Ascending aorta (tissue), 2 donors: ENCODE measurements at regions not wholly inside any gene's neighbourhood (a gene's known extent, or its start where the extent isn't known, plus 50 kb on each side); places are given as distances from the start of the nearest gene placed in this dataset.
A peak's percentile ranks its signal among the peaks of the same experiment; 100 is the strongest.

Experiments
- DNase-seq, 2 donors: peaks; one replicate each; pipeline ENCODE4 v3.0.0-alpha.2; 2019; ENCODE audit warnings: low spot score in 2 of 2
- H3K27ac ChIP-seq, 2 donors: fragments of 200-600 bp; sonication (generic); one replicate each; pipeline ENCODE4 v1.5.1; 2016 to 2017; ENCODE audit warnings: mild to moderate bottlenecking in 1 of 2
- H3K27me3 ChIP-seq: fragments of 200-600 bp; sonication (generic); one replicate; pipeline ENCODE4 v1.5.1; 2017
- H3K36me3 ChIP-seq, 2 donors: fragments of 200-600 bp; sonication (generic); one replicate each; pipeline ENCODE4 v1.5.1; 2016
- H3K4me1 ChIP-seq, 2 donors: fragments of 200-600 bp; sonication (generic); one replicate each; pipeline ENCODE4 v1.5.1; 2016 to 2017; ENCODE audit warnings: mild to moderate bottlenecking in 1 of 2
- H3K4me3 ChIP-seq, 2 donors: fragments of 200-600 bp; sonication (generic); one replicate each; pipeline ENCODE4 v1.5.1; 2016 to 2017; ENCODE audit warnings: mild to moderate bottlenecking in 1 of 2
- H3K9me3 ChIP-seq, 2 donors: fragments of 200-600 bp; sonication (generic); one replicate each; pipeline ENCODE4 v1.5.1; 2016
- intact Hi-C: fragments of 100-400 bp; cut with DNase I; formaldehyde crosslinking; loops from one replicate; pipeline ENCODE4 v1.15.1; 2023
- TF ChIP-seq, protein P1 (sequence below), 3 experiments: fragments of 200-600 bp in 2 of 3; fragments of 450-650 bp in 1 of 3; sonication (generic) in 2 of 3; IDR thresholded peaks; one replicate each; pipeline ENCODE4 v1.5.1; 2016 to 2019; ENCODE audit warnings: antibody characterized with exemption in 3 of 3, mild to moderate bottlenecking in 1 of 3, moderate library complexity in 1 of 3

DNA sequence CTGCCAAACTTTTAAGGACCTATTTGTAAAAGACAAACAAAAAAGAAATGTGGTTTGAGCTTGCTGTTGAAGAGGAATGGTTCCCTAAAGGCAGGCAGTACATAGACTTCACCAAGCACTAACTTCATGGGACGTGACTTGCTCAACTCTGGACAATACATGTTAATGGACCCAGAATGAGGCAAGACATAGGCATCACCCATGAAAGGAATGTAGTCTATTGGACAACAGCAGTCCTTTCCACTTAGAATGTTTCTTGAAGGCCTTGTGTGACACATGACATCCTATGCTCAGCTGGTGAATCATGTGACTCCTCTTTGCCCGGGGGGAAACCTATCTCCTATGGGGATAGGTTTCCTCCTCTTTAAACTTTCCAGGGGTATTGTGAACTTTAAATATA, 246.4 kb upstream of the BLID start:
- Histone ChIP-seq H3K9me3 (no peaks in the 10 kb centered on the region), H3K27me3 (no peaks in the 10 kb centered on the region), H3K4me3 (no peak overlapping the region), H3K36me3 (no peaks in the 10 kb centered on the region), H3K27ac (no peak overlapping the region), H3K4me1 (peaks cover 0 to 14% of the 10 kb centered on the region in 2 donors)
- no peak for DNase-seq
- intact Hi-C loops: loop anchor here (10.0 kb wide), 1 partner anchor 708 kb away; no protein-coding TSS in a partner anchor
- TF ChIP-seq, protein P1, sequence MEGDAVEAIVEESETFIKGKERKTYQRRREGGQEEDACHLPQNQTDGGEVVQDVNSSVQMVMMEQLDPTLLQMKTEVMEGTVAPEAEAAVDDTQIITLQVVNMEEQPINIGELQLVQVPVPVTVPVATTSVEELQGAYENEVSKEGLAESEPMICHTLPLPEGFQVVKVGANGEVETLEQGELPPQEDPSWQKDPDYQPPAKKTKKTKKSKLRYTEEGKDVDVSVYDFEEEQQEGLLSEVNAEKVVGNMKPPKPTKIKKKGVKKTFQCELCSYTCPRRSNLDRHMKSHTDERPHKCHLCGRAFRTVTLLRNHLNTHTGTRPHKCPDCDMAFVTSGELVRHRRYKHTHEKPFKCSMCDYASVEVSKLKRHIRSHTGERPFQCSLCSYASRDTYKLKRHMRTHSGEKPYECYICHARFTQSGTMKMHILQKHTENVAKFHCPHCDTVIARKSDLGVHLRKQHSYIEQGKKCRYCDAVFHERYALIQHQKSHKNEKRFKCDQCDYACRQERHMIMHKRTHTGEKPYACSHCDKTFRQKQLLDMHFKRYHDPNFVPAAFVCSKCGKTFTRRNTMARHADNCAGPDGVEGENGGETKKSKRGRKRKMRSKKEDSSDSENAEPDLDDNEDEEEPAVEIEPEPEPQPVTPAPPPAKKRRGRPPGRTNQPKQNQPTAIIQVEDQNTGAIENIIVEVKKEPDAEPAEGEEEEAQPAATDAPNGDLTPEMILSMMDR (IDR thresholded peaks at IDR 0.05): no peak

DNA sequence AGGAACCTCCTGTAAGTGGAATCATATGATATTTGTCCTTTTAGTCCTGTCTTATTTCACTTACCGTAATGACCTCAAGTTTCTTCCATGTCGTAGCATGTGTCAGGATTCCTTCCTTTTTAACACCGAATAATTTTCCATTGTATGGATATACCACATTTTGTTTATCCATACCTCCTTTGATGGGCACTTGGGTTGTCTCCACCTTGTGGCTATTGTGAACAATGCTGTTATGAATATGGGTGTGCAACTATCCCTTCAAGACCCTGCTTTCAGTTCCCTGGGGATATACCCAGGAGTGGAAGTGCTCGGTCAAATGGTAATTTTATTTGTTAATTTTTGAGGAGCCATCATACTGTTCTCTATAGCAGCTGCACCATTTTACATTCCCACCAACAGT, 244.9 kb upstream of the BLID start:
- Histone ChIP-seq H3K9me3 (no peaks in the 10 kb centered on the region), H3K27me3 (no peaks in the 10 kb centered on the region), H3K36me3 (no peaks in the 10 kb centered on the region), H3K4me3 (no peak overlapping the region), H3K27ac (no peak overlapping the region), H3K4me1 (peaks cover 0 to 18% of the 10 kb centered on the region in 2 donors)
- no peak for DNase-seq
- TF ChIP-seq, protein P1 (IDR thresholded peaks at IDR 0.05): peak in 1 of 3 experiments; percentile 11
- intact Hi-C loops: loop anchor here (10.0 kb wide), 1 partner anchor 706 kb away; no protein-coding TSS in a partner anchor

- no peak for DNase-seq
- Histone ChIP-seq H3K4me3 (no peak overlapping the region), H3K27ac (peak overlapping the region; percentile 1 to 29), H3K36me3 (no peaks in the 10 kb centered on the region), H3K9me3 (no peaks in the 10 kb centered on the region), H3K27me3 (no peaks in the 10 kb centered on the region), H3K4me1 (peaks cover 0 to 17% of the 10 kb centered on the region in 2 donors)
- intact Hi-C loops: loop anchor here (5.0 kb wide), 2 partner anchors 52 to 142 kb away; no protein-coding TSS in a partner anchor
- TF ChIP-seq, protein P1 (IDR thresholded peaks at IDR 0.05): no peak
Observed at GRCh38 chr11:122359081-122359571, 243.1 kb upstream of the BLID start.

DNA sequence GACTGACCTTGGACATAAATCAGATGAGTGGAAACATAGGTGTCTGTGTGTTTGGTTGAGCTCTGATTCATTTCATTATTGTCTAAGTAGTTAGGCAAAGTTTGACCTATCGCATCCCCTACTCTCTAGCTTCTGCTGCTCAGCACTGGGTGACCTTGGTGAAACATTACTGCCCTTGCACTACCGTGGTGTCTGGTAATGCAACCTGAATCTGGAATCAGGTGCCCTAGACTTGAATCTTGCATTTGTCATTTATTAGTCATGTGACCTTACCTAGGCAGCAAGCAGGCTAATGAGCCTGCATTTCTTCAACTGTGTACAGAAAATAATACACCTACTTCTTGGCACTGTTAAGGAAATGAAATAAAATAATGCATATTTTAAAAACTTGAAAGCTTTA, 242.3 kb upstream of the BLID start:
- no peaks in the 10 kb centered on the region for H3K27me3 ChIP-seq
- H3K27ac ChIP-seq: no peak overlapping the region
- peaks cover 0 to 18% of the 10 kb centered on the region in 2 donors for H3K4me1 ChIP-seq
- no peaks in the 10 kb centered on the region for H3K9me3 ChIP-seq
- no peak overlapping the region for H3K4me3 ChIP-seq
- DNase-seq: no peak
- no peaks in the 10 kb centered on the region for H3K36me3 ChIP-seq
- intact Hi-C loops: loop anchor here (5.0 kb wide), 2 partner anchors 51 to 141 kb away; no protein-coding TSS in a partner anchor
- TF ChIP-seq, protein P1 (IDR thresholded peaks at IDR 0.05): no peak

- intact Hi-C loops: loop anchor here (5.0 kb wide), 2 partner anchors 49 to 139 kb away; no protein-coding TSS in a partner anchor
- no peak for DNase-seq
- H3K27ac ChIP-seq: no peak overlapping the region
- no peaks in the 10 kb centered on the region for H3K9me3 ChIP-seq
- H3K36me3 ChIP-seq: no peaks in the 10 kb centered on the region
- no peak overlapping the region for H3K4me3 ChIP-seq
- peaks cover 0 to 20% of the 10 kb centered on the region in 2 donors for H3K4me1 ChIP-seq
- TF ChIP-seq, protein P1 (IDR thresholded peaks at IDR 0.05): no peak
- no peaks in the 10 kb centered on the region for H3K27me3 ChIP-seq
Observed at GRCh38 chr11:122355968-122356367, 240.0 kb upstream of the BLID start.
